HL-60 (cell line): ENCODE measurements at regions not wholly inside any gene's neighbourhood (a gene's known extent, or its start where the extent isn't known, plus 50 kb on each side); places are given as distances from the start of the nearest gene placed in this dataset.

ENCODE experiments used
- GABPA ChIP-seq: IDR thresholded peaks from 2 replicates; pipeline ENCODE4 v1.6.1; 2012; ENCODE audit warnings: low read depth
- POLR2AphosphoS5 ChIP-seq: IDR thresholded peaks from 2 replicates; pipeline ENCODE4 v1.6.1; 2012; ENCODE audit warnings: low read depth
- TF ChIP-seq, protein P1 (sequence below): IDR thresholded peaks from one replicate; pipeline ENCODE4 v1.5.1; 2011; ENCODE audit warnings: low read length, control low read depth, inconsistent platforms; ENCODE audit not compliant: insufficient read depth
- TF ChIP-seq, protein P2 (sequence below): IDR thresholded peaks from 2 replicates; pipeline ENCODE4 v1.6.1; 2012; ENCODE audit warnings: low read depth; ENCODE audit not compliant: insufficient replicate concordance

DNA sequence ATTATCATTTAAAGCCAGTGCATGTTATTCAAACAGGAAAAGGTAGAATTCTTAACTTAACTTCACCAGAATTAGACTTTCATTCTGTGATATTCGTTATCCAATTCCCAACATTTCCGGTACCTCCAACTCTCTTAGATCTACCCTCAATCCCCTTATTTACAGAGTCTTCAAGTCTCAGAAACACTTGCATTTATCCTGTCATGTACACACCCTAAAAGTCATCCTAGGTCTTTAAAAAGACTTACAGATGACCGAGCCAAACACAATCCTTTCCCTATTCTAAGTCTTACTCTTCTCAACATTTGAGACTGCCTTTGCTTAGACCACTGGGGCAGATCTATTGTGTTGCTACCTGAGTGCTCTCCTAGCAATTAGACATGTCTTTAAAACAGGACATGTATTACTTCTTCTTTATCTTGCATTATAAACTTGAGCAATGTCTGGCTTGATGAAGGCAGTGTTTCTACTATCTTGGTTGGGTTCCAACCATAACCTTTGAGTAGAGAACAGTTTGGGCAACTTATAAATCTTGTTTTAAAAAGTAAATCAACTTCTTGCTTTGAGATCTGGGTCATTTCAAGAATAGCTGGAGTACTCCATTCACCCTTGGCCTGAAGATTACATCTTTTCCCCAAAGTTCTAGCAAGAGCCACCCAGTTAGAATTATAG lies 140.6 kb upstream of the PLEKHG7 start:
- no peak for TF ChIP-seq POLR2AphosphoS5
- TF ChIP-seq, protein P1, sequence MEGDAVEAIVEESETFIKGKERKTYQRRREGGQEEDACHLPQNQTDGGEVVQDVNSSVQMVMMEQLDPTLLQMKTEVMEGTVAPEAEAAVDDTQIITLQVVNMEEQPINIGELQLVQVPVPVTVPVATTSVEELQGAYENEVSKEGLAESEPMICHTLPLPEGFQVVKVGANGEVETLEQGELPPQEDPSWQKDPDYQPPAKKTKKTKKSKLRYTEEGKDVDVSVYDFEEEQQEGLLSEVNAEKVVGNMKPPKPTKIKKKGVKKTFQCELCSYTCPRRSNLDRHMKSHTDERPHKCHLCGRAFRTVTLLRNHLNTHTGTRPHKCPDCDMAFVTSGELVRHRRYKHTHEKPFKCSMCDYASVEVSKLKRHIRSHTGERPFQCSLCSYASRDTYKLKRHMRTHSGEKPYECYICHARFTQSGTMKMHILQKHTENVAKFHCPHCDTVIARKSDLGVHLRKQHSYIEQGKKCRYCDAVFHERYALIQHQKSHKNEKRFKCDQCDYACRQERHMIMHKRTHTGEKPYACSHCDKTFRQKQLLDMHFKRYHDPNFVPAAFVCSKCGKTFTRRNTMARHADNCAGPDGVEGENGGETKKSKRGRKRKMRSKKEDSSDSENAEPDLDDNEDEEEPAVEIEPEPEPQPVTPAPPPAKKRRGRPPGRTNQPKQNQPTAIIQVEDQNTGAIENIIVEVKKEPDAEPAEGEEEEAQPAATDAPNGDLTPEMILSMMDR: no peak
- TF ChIP-seq, protein P2, sequence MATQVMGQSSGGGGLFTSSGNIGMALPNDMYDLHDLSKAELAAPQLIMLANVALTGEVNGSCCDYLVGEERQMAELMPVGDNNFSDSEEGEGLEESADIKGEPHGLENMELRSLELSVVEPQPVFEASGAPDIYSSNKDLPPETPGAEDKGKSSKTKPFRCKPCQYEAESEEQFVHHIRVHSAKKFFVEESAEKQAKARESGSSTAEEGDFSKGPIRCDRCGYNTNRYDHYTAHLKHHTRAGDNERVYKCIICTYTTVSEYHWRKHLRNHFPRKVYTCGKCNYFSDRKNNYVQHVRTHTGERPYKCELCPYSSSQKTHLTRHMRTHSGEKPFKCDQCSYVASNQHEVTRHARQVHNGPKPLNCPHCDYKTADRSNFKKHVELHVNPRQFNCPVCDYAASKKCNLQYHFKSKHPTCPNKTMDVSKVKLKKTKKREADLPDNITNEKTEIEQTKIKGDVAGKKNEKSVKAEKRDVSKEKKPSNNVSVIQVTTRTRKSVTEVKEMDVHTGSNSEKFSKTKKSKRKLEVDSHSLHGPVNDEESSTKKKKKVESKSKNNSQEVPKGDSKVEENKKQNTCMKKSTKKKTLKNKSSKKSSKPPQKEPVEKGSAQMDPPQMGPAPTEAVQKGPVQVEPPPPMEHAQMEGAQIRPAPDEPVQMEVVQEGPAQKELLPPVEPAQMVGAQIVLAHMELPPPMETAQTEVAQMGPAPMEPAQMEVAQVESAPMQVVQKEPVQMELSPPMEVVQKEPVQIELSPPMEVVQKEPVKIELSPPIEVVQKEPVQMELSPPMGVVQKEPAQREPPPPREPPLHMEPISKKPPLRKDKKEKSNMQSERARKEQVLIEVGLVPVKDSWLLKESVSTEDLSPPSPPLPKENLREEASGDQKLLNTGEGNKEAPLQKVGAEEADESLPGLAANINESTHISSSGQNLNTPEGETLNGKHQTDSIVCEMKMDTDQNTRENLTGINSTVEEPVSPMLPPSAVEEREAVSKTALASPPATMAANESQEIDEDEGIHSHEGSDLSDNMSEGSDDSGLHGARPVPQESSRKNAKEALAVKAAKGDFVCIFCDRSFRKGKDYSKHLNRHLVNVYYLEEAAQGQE: no peak
- TF ChIP-seq GABPA: no peak
